ENCODE measurements at regions not wholly inside any gene's neighbourhood (a gene's known extent, or its start where the extent isn't known, plus 50 kb on each side); places are given as distances from the start of the nearest gene placed in this dataset.
A peak's percentile ranks its signal among the peaks of the same experiment; 100 is the strongest.

DNA sequence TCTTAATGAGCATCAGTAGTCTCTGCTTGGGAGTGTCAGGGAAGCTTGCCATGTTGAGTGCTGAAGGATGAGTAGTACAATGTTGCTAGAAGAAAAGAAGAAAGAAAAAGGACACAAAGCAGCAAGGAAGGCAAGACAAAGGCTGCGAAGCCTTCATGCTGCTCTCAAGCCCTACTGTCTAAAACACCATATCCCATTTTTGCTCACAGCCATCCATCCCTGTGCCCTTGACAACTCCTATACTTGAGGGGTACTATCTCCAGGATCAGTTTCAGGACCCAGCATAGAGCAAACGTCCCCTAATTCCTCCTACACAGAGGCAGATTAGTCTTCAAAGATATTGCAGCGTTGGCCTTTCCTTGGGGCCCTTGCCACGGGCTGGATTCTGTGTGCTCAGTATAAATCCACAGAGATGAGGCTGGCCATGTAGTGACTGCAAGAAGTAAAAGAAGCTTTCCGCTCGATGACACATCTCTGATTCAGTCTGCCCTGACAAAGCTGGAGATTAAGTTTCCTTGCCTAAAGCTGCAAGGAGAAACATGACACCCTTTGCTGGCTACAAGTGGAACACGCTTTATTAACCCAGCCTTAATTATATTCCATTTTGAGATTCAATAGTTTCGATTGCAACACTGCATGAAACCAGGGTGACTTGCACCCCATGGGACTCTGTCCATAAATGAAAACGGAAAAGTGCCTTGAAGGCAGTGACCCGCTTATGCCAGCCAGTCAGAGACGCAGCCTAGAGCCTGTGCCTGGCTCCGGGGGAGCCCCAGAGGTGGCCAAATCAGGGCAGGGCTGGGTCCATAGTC, 304.6 kb downstream of the ACTL7B start:
- Histone ChIP-seq H3K4me2 (ENCODE audit: insufficient read depth, insufficient read length, low read length) (no peak overlapping the region), H3K27ac (ENCODE audit: insufficient read length, low read depth, low read length) (no peak overlapping the region)
- peaks cover 1% of the 10 kb centered on the region for H3K27me3 Mint-ChIP-seq (ENCODE audit: low read depth)

More for the DNA sequence above, 304.6 kb downstream of the ACTL7B start:
- H3K79me2 ChIP-seq (ENCODE audit: insufficient read depth, low read length) = no peaks in the 10 kb centered on the region
- no CpG with 5 or more reads among the region's 12 CpGs for WGBS (ENCODE audit: extremely low coverage, insufficient read length, low lambda C conversion rate)
- H3K4ac ChIP-seq (ENCODE audit: low read depth, low read length) = no peak overlapping the region
- no peak overlapping the region for H3K18ac ChIP-seq (ENCODE audit: insufficient read length, low read depth, low read length)
- Mint-ChIP-seq H3K4me1 (peaks cover 7 to 25% of the 10 kb centered on the region in 2 experiments), H3K9me3 (no peaks in the 10 kb centered on the region), H3K27ac (peak overlapping the region in 1 of 3 experiments; percentile 15; a peak in 1 of 7 replicates), H3K36me3 (ENCODE audit: insufficient read depth in 1 of 3, low read depth in 3 of 3) (no peaks in the 10 kb centered on the region), H3K4me3 (no peak overlapping the region)
- no peaks in the 10 kb centered on the region for H3K79me1 ChIP-seq (ENCODE audit: insufficient read depth, low read depth, low read length, poor library complexity, severe bottlenecking)
- no peaks in the 10 kb centered on the region for H3K4me1 ChIP-seq (ENCODE audit: insufficient read depth, low read length)
- no peak overlapping the region for H3K56ac ChIP-seq (ENCODE audit: insufficient read length, low read depth, low read length)
- no peak overlapping the region for H2AFZ ChIP-seq (ENCODE audit: low read length)
- H3K23ac ChIP-seq (ENCODE audit: insufficient read length, low read depth, low read length) = no peak overlapping the region
- no peak overlapping the region for H4K91ac ChIP-seq (ENCODE audit: insufficient read length, low read depth, low read length)
- H3K9me3 ChIP-seq (ENCODE audit: control insufficient read depth, low read depth, low read length) = no peaks in the 10 kb centered on the region
- H2BK120ac ChIP-seq (ENCODE audit: low read depth, low read length, poor library complexity, severe bottlenecking) = no peak overlapping the region
- TF ChIP-seq, protein P1, sequence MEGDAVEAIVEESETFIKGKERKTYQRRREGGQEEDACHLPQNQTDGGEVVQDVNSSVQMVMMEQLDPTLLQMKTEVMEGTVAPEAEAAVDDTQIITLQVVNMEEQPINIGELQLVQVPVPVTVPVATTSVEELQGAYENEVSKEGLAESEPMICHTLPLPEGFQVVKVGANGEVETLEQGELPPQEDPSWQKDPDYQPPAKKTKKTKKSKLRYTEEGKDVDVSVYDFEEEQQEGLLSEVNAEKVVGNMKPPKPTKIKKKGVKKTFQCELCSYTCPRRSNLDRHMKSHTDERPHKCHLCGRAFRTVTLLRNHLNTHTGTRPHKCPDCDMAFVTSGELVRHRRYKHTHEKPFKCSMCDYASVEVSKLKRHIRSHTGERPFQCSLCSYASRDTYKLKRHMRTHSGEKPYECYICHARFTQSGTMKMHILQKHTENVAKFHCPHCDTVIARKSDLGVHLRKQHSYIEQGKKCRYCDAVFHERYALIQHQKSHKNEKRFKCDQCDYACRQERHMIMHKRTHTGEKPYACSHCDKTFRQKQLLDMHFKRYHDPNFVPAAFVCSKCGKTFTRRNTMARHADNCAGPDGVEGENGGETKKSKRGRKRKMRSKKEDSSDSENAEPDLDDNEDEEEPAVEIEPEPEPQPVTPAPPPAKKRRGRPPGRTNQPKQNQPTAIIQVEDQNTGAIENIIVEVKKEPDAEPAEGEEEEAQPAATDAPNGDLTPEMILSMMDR (conservative IDR thresholded peaks at IDR 0.05) = no peak
- H2BK5ac ChIP-seq (ENCODE audit: insufficient read length, low read length) = no peak overlapping the region
- H3K9ac ChIP-seq (ENCODE audit: extremely low read depth, insufficient read length, low read length) = no peak overlapping the region
- no peak for DNase-seq
- H3K27me3 ChIP-seq (ENCODE audit: insufficient read depth, low read length) = no peaks in the 10 kb centered on the region
- no peak overlapping the region for H4K5ac ChIP-seq (ENCODE audit: insufficient read length, low read depth, low read length)
- no peaks in the 10 kb centered on the region for H4K20me1 ChIP-seq (ENCODE audit: control insufficient read depth, insufficient read depth, insufficient read length)
- H2BK20ac ChIP-seq (ENCODE audit: low read depth, low read length, poor library complexity, severe bottlenecking) = no peak overlapping the region
- no peak overlapping the region for H2BK15ac ChIP-seq (ENCODE audit: low read depth, low read length)
- no peak overlapping the region for H3K14ac ChIP-seq (ENCODE audit: insufficient read depth, low read length)
- H4K8ac ChIP-seq (replicated peaks; ENCODE audit: insufficient read length, low read depth, low read length) = no peak overlapping the region
- no peaks in the 10 kb centered on the region for H3K23me2 ChIP-seq (ENCODE audit: insufficient read length, low read depth, low read length, poor library complexity, severe bottlenecking)
- no peak overlapping the region for H2BK12ac ChIP-seq (ENCODE audit: insufficient read length, low read depth, low read length)
- H3T11ph ChIP-seq (ENCODE audit: low read length) = no peak overlapping the region
- no peak overlapping the region for H2AK5ac ChIP-seq (ENCODE audit: insufficient read length, low read length)
